NCI-H82 treated with DMSO at 0.1 percent for 48 hours (cell line): ENCODE measurements at regions not wholly inside any gene's neighbourhood (a gene's known extent, or its start where the extent isn't known, plus 50 kb on each side); places are given as distances from the start of the nearest gene placed in this dataset.
"Not testable (repeated sequence)": the region's sequence is repeated elsewhere in the genome, so short reads cannot be mapped to it uniquely, and the experiment has no call there.

Experiments
- DNase-seq: peaks from one replicate; lab custom pipeline; 2025; ENCODE audit not compliant: unreplicated experiment; lab: John Stamatoyannopoulos, UW

GRCh38 chr7:92924800-92925199 is 88.4 kb upstream of the CDK6 start:
- DNase-seq = no peak

GRCh38 chr7:92917230-92917629 is 80.9 kb upstream of the CDK6 start:
- DNase-seq = no peak

DNA sequence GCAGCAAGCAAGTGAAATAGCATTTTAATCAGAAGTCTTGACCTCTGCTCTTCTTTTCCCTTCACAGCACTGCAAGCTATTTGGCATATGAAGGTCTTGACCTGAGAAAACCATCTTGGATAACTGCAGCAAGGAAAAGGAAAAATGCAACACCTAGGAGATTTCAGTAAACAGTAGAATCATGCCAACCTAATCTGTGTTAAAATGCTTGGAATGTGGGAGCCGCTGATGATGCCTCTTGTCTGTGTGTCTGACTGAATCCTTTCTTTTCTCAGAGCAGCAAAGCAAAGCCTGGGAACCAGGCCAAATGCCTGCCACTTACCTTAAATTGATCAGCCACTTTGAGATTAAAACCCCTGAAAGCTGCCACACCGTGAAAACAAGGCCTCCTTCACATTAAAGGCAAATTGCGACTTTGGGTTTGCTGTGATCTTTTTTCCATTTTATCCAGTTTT is 80.4 kb upstream of the CDK6 start:
- DNase-seq = peak; percentile 67

GRCh38 chr7:92915348-92915747 is 79.0 kb upstream of the CDK6 start:
- DNase-seq = no peak

DNA sequence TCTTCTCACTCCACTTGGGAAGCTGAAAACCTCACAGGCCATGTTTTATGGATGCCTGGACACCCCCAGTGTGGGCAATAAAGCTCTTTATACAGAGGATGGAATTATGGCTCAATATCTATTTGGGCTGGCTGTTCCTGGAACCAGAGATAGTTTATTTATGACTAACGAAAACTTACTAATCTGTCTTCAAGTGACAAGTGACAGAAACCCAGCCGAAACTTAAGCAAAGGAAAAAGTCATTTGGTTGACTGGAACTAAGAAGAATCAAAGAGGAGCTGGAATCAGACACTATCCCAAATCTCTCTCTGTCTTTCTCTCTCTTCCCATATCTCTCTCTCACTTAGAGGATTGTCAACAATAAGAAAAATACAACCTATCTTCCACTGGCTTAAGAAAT is 78.3 kb upstream of the CDK6 start:
- no peak for DNase-seq

DNA sequence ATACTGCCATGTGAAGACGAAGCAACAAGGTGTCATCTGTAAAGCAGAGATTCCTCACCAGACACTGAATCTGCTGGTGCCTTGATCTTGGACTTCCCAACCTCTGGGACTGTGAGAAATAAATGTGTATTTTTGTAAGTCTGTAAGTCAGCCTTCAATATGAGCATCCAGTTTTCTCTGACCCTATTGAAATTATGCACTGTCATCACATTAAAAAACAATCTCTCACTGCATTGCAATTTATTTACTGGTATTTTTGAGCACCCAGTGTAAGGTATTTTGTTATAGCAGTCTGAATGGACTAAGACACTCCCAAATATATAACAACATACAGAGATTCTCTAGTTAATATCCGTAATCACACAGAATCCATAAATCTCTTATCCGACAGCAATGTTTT is 77.5 kb upstream of the CDK6 start:
- DNase-seq = no peak

DNA sequence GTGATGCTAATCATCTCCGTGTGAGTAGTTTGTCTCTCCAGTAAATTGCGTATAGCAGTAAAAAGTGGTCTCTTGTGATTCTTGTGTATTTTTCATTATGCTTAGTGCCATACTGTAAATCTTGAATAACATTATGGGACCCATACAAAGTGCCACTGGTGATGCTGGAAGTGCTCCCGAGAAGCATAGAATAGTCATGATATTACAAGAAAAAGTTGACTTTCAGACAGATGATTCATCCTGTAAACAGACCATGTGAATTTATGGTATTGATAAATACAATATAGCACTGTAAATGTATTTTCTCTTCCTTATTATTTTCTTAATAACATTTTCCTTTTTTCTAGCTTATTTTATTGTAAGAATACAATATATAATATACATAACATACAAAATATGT is 74.6 kb upstream of the CDK6 start:
- no peak for DNase-seq

GRCh38 chr7:92909686-92910475 is 73.5 kb upstream of the CDK6 start:
- no peak for DNase-seq

GRCh38 chr7:92904244-92905131 is 68.1 kb upstream of the CDK6 start:
- DNase-seq = no peak

DNA sequence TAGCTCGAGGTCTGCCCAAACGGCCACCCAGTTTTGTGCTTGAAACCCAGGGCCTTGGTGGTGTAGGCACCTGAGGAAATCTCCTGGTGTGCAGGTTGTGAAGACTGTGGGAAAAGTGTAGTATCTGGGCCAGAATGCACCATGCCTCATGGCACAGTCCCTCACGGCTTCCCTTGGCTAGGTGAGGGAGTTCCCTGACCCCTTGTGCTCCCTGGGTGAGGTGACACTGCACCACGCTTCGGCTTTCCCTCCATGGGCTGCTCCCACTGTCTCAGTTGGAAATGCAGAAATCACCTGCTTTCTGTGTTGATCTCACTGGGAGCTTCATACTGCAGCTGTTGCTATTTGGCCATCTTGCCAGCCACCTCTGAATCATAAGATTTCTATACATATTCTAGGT is 62.4 kb upstream of the CDK6 start:
- DNase-seq = no peak

- DNase-seq = not testable (repeated sequence)
Observed at GRCh38 chr7:92894857-92895256, 58.5 kb upstream of the CDK6 start.

DNA sequence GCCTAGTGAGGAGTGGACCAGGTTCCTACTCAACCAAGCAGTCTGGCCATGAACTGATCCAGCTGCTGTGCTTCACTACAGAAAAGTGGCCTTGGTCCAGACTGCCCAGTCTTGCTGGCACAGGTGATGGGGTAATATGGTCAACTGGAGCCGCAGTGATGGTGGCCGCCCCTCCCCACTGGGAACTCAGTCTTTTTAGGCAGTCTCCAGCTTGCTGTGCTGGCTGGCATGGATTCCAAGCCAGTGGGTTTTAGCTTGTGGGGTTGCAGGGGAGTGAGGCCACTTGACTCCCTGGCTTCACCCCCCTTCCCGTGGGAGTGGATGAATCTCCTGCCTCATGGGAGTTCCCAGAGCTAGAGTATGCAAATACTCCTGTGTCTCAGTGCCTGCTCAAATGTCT is 52.7 kb upstream of the CDK6 start:
- no peak for DNase-seq
